CD8-positive, alpha-beta memory T cell (primary cell): ENCODE measurements at regions not wholly inside any gene's neighbourhood (a gene's known extent, or its start where the extent isn't known, plus 50 kb on each side); places are given as distances from the start of the nearest gene placed in this dataset.
A peak's percentile ranks its signal among the peaks of the same experiment; 100 is the strongest.

Experiments
- CTCF ChIA-PET: fragments of 350-600 bp; sonication (Branson Sonifier 250); formaldehyde crosslinking; loops from one replicate; lab custom pipeline; 2021; ENCODE audit warnings: antibody characterized with exemption; lab: Charles Lee
- POLR2A ChIA-PET: fragments of 350-600 bp; sonication (Branson Sonifier 250); formaldehyde crosslinking; loops from one replicate; lab custom pipeline; 2021; ENCODE audit warnings: antibody characterized with exemption; lab: Charles Lee
- DNase-seq, 5 donors: peaks; one replicate each; pipeline versions ENCODE4 v3.0.0 to v3.0.0-alpha.2; 2020 to 2022; ENCODE audit warnings: mixed read lengths in 1 of 5
- H3K27ac ChIP-seq: one replicate; pipeline ENCODE4 v1.7.0; 2013; ENCODE audit warnings: low read depth, mild to moderate bottlenecking, low read length, moderate library complexity
- H3K27me3 ChIP-seq: 2 replicates; pipeline ENCODE4 v1.7.0; 2013; ENCODE audit warnings: low read length, mild to moderate bottlenecking; ENCODE audit not compliant: insufficient read depth, poor library complexity, severe bottlenecking
- H3K36me3 ChIP-seq: 2 replicates; pipeline ENCODE4 v1.7.0; 2013; ENCODE audit warnings: mild to moderate bottlenecking, low read length, moderate library complexity; ENCODE audit not compliant: insufficient read depth
- H3K4me1 ChIP-seq: 2 replicates; pipeline ENCODE4 v1.7.0; 2013; ENCODE audit warnings: mild to moderate bottlenecking, low read length, moderate library complexity; ENCODE audit not compliant: insufficient read depth
- H3K4me3 ChIP-seq: 2 replicates; pipeline ENCODE4 v1.7.0; 2013; ENCODE audit warnings: mild to moderate bottlenecking, low read length
- H3K9me3 ChIP-seq: 2 replicates; pipeline ENCODE4 v1.7.0; 2013; ENCODE audit warnings: mild to moderate bottlenecking, low read length
- H3K27ac Mint-ChIP-seq, 8 donors: one replicate each; pipeline ENCODE4 v1.8.0; 2020 to 2021; ENCODE audit warnings: mixed read lengths in 8 of 8, mild to moderate bottlenecking in 6 of 8, inconsistent platforms in 3 of 8, moderate library complexity in 3 of 8
- H3K27me3 Mint-ChIP-seq, 2 donors: one replicate each; pipeline ENCODE4 v1.8.0; 2020 to 2021; ENCODE audit warnings: mixed read lengths in 2 of 2, mild to moderate bottlenecking in 1 of 2, moderate library complexity in 1 of 2
- H3K36me3 Mint-ChIP-seq, 3 donors: one replicate each; pipeline ENCODE4 v1.8.0; 2020 to 2021; ENCODE audit warnings: mixed read lengths in 3 of 3, inconsistent platforms in 1 of 3, mild to moderate bottlenecking in 1 of 3
- H3K4me1 Mint-ChIP-seq, 3 donors: one replicate each; pipeline ENCODE4 v1.8.0; 2020 to 2021; ENCODE audit warnings: mixed read lengths in 3 of 3, inconsistent platforms in 1 of 3, mild to moderate bottlenecking in 1 of 3
- H3K4me3 Mint-ChIP-seq, 7 donors: one replicate each; pipeline ENCODE4 v1.8.0; 2020 to 2021; ENCODE audit warnings: mixed read lengths in 7 of 7, mild to moderate bottlenecking in 6 of 7, moderate library complexity in 4 of 7, inconsistent platforms in 2 of 7
- H3K9me3 Mint-ChIP-seq, 5 donors: one replicate each; pipeline ENCODE4 v1.8.0; 2020 to 2022; ENCODE audit warnings: mixed read lengths in 5 of 5, mild to moderate bottlenecking in 3 of 5, moderate library complexity in 2 of 5, inconsistent platforms in 1 of 5

GRCh38 chr18:5620289-5620688, 76.5 kb upstream of the EPB41L3 start:
- Histone ChIP-seq H3K9me3 (no peaks in the 10 kb centered on the region), H3K4me3 (no peak overlapping the region), H3K27ac (no peak overlapping the region), H3K27me3 (no peaks in the 10 kb centered on the region), H3K36me3 (no peaks in the 10 kb centered on the region), H3K4me1 (no peaks in the 10 kb centered on the region)
- H3K36me3 Mint-ChIP-seq: no peaks in the 10 kb centered on the region
- H3K27me3 Mint-ChIP-seq: peaks cover 0 to 2% of the 10 kb centered on the region in 2 donors
- H3K4me1 Mint-ChIP-seq: no peaks in the 10 kb centered on the region
- no peaks in the 10 kb centered on the region for H3K9me3 Mint-ChIP-seq
- ChIA-PET CTCF (no interaction called here), POLR2A (no interaction called here)
- no peak overlapping the region for H3K4me3 Mint-ChIP-seq
- H3K27ac Mint-ChIP-seq: no peak overlapping the region
- DNase-seq: no peak

- H3K4me1 ChIP-seq: no peaks in the 10 kb centered on the region
- Mint-ChIP-seq H3K9me3 (no peaks in the 10 kb centered on the region), H3K4me1 (no peaks in the 10 kb centered on the region), H3K27me3 (peaks cover 0 to 2% of the 10 kb centered on the region in 2 donors), H3K27ac (no peak overlapping the region), H3K36me3 (no peaks in the 10 kb centered on the region), H3K4me3 (no peak overlapping the region)
- no peak for DNase-seq
- CTCF ChIA-PET: no interaction called here
- POLR2A ChIA-PET: no interaction called here
- H3K27ac ChIP-seq: no peak overlapping the region
- H3K4me3 ChIP-seq: no peak overlapping the region
- no peaks in the 10 kb centered on the region for H3K9me3 ChIP-seq
- H3K27me3 ChIP-seq: no peaks in the 10 kb centered on the region
- no peaks in the 10 kb centered on the region for H3K36me3 ChIP-seq
Measured at GRCh38 chr18:5619376-5619775, 75.6 kb upstream of the EPB41L3 start.

- DNase-seq: no peak
- no peaks in the 10 kb centered on the region for H3K27me3 ChIP-seq
- ChIA-PET CTCF (no interaction called here), POLR2A (no interaction called here)
- H3K36me3 ChIP-seq: no peaks in the 10 kb centered on the region
- Mint-ChIP-seq H3K27ac (no peak overlapping the region), H3K9me3 (no peaks in the 10 kb centered on the region), H3K36me3 (no peaks in the 10 kb centered on the region), H3K27me3 (peaks cover 0 to 2% of the 10 kb centered on the region in 2 donors), H3K4me1 (no peaks in the 10 kb centered on the region), H3K4me3 (no peak overlapping the region)
- H3K4me3 ChIP-seq: no peak overlapping the region
- no peaks in the 10 kb centered on the region for H3K9me3 ChIP-seq
- no peaks in the 10 kb centered on the region for H3K4me1 ChIP-seq
- no peak overlapping the region for H3K27ac ChIP-seq
Measured at GRCh38 chr18:5618047-5618688, 74.4 kb upstream of the EPB41L3 start.

- no peaks in the 10 kb centered on the region for H3K4me1 Mint-ChIP-seq
- H3K4me3 Mint-ChIP-seq: no peak overlapping the region
- ChIA-PET CTCF (no interaction called here), POLR2A (interaction anchor here (0.6 kb wide), 1 partner anchor 164 kb away, joined by 5 read pairs; no protein-coding TSS in a partner anchor)
- H3K36me3 Mint-ChIP-seq: no peaks in the 10 kb centered on the region
- Histone ChIP-seq H3K27me3 (no peaks in the 10 kb centered on the region), H3K4me3 (no peak overlapping the region), H3K4me1 (no peaks in the 10 kb centered on the region), H3K36me3 (no peaks in the 10 kb centered on the region), H3K9me3 (no peaks in the 10 kb centered on the region), H3K27ac (no peak overlapping the region)
- H3K27ac Mint-ChIP-seq: no peak overlapping the region
- peaks cover 3 to 5% of the 10 kb centered on the region in 2 donors for H3K27me3 Mint-ChIP-seq
- no peak for DNase-seq
- peaks cover 0 to 3% (median 0%) of the 10 kb centered on the region in 5 donors for H3K9me3 Mint-ChIP-seq
Measured at GRCh38 chr18:5611221-5611620, 67.4 kb upstream of the EPB41L3 start.

- Histone ChIP-seq H3K27ac (no peak overlapping the region), H3K27me3 (no peaks in the 10 kb centered on the region), H3K36me3 (no peaks in the 10 kb centered on the region), H3K9me3 (no peaks in the 10 kb centered on the region), H3K4me1 (no peaks in the 10 kb centered on the region), H3K4me3 (no peak overlapping the region)
- H3K4me3 Mint-ChIP-seq: no peak overlapping the region
- ChIA-PET POLR2A (no interaction called here), CTCF (no interaction called here)
- no peaks in the 10 kb centered on the region for H3K36me3 Mint-ChIP-seq
- H3K27me3 Mint-ChIP-seq: peaks cover 1 to 5% of the 10 kb centered on the region in 2 donors
- peaks cover 0 to 6% (median 0%) of the 10 kb centered on the region in 5 donors for H3K9me3 Mint-ChIP-seq
- DNase-seq: no peak
- H3K4me1 Mint-ChIP-seq: no peaks in the 10 kb centered on the region
- no peak overlapping the region for H3K27ac Mint-ChIP-seq
Measured at GRCh38 chr18:5608846-5609245, 65.0 kb upstream of the EPB41L3 start.

- Histone ChIP-seq H3K4me3 (no peak overlapping the region), H3K27me3 (no peaks in the 10 kb centered on the region), H3K36me3 (no peaks in the 10 kb centered on the region), H3K9me3 (no peaks in the 10 kb centered on the region), H3K4me1 (no peaks in the 10 kb centered on the region), H3K27ac (no peak overlapping the region)
- Mint-ChIP-seq H3K4me3 (no peak overlapping the region), H3K4me1 (no peaks in the 10 kb centered on the region), H3K36me3 (no peaks in the 10 kb centered on the region), H3K9me3 (peaks cover 0 to 6% (median 0%) of the 10 kb centered on the region in 5 donors), H3K27ac (peak overlapping the region in 1 of 8 donors; percentile 16), H3K27me3 (peaks cover 1 to 5% of the 10 kb centered on the region in 2 donors)
- POLR2A ChIA-PET: no interaction called here
- no peak for DNase-seq
- CTCF ChIA-PET: no interaction called here
Measured at GRCh38 chr18:5606951-5607350, 63.2 kb upstream of the EPB41L3 start.

GRCh38 chr18:5604778-5605177, 61.0 kb upstream of the EPB41L3 start:
- CTCF ChIA-PET: no interaction called here
- Histone ChIP-seq H3K27ac (no peak overlapping the region), H3K9me3 (no peaks in the 10 kb centered on the region), H3K27me3 (no peaks in the 10 kb centered on the region), H3K36me3 (no peaks in the 10 kb centered on the region), H3K4me3 (no peak overlapping the region), H3K4me1 (no peaks in the 10 kb centered on the region)
- H3K27ac Mint-ChIP-seq: no peak overlapping the region
- no peaks in the 10 kb centered on the region for H3K36me3 Mint-ChIP-seq
- no peak for DNase-seq
- H3K4me1 Mint-ChIP-seq: no peaks in the 10 kb centered on the region
- H3K27me3 Mint-ChIP-seq: peaks cover 1 to 5% of the 10 kb centered on the region in 2 donors
- POLR2A ChIA-PET: no interaction called here
- H3K4me3 Mint-ChIP-seq: no peak overlapping the region
- peaks cover 0 to 6% (median 0%) of the 10 kb centered on the region in 5 donors for H3K9me3 Mint-ChIP-seq

GRCh38 chr18:5603153-5603552, 59.4 kb upstream of the EPB41L3 start:
- H3K4me1 Mint-ChIP-seq: no peaks in the 10 kb centered on the region
- Histone ChIP-seq H3K4me3 (no peak overlapping the region), H3K4me1 (no peaks in the 10 kb centered on the region), H3K27me3 (no peaks in the 10 kb centered on the region), H3K27ac (no peak overlapping the region), H3K36me3 (no peaks in the 10 kb centered on the region), H3K9me3 (no peaks in the 10 kb centered on the region)
- POLR2A ChIA-PET: no interaction called here
- H3K36me3 Mint-ChIP-seq: no peaks in the 10 kb centered on the region
- no peak for DNase-seq
- CTCF ChIA-PET: no interaction called here
- H3K4me3 Mint-ChIP-seq: no peak overlapping the region
- H3K9me3 Mint-ChIP-seq: peaks cover 0 to 3% (median 0%) of the 10 kb centered on the region in 5 donors
- no peak overlapping the region for H3K27ac Mint-ChIP-seq
- H3K27me3 Mint-ChIP-seq: peaks cover under 1 to 9% of the 10 kb centered on the region in 2 donors
